ENCODE measurements at regions not wholly inside any gene's neighbourhood (a gene's known extent, or its start where the extent isn't known, plus 50 kb on each side); places are given as distances from the start of the nearest gene placed in this dataset.

- TF ChIP-seq EZH2 (IDR thresholded peaks at IDR 0.05; ENCODE audit: borderline replicate concordance) (no peak), CTCF (IDR thresholded peaks at IDR 0.05; ENCODE audit: poor library complexity) (no peak)
Measured at GRCh38 chr7:156540619-156541165, 99.9 kb upstream of the RNF32 start.

All from hepatocyte (in vitro differentiated cells).